Chondrocyte (in vitro differentiated cells): ENCODE measurements at regions not wholly inside any gene's neighbourhood (a gene's known extent, or its start where the extent isn't known, plus 50 kb on each side); places are given as distances from the start of the nearest gene placed in this dataset.

Experiments
- DNase-seq: peaks from one replicate; pipeline ENCODE4 v3.0.0; 2021; ENCODE audit warnings: mixed read lengths, low spot score
- H3K27ac Mint-ChIP-seq: one replicate; pipeline ENCODE4 v1.8.0; 2021; ENCODE audit warnings: mild to moderate bottlenecking, moderate library complexity, mixed read lengths; ENCODE audit not compliant: unreplicated experiment
- H3K27me3 Mint-ChIP-seq: 2 replicates; pipeline ENCODE4 v1.8.0; 2021; ENCODE audit warnings: low read depth, mixed read lengths
- H3K36me3 Mint-ChIP-seq: 2 replicates; pipeline ENCODE4 v1.8.0; 2021; ENCODE audit warnings: low read depth, mixed read lengths
- H3K4me1 Mint-ChIP-seq: 2 replicates; pipeline ENCODE4 v1.8.0; 2021; ENCODE audit warnings: low read depth, mild to moderate bottlenecking, mixed read lengths
- H3K4me3 Mint-ChIP-seq: one replicate; pipeline ENCODE4 v1.8.0; 2021; ENCODE audit warnings: mild to moderate bottlenecking, moderate library complexity, mixed read lengths; ENCODE audit not compliant: unreplicated experiment
- H3K9me3 Mint-ChIP-seq: 2 replicates; pipeline ENCODE4 v1.8.0; 2021; ENCODE audit warnings: low read depth, mixed read lengths
- TF ChIP-seq, protein P1 (sequence below): fragments of 200-600 bp; sonication (generic); IDR thresholded peaks from 2 replicates; pipeline ENCODE4 v1.5.0; 2021; ENCODE audit warnings: antibody characterized with exemption, mild to moderate bottlenecking, moderate library complexity

DNA sequence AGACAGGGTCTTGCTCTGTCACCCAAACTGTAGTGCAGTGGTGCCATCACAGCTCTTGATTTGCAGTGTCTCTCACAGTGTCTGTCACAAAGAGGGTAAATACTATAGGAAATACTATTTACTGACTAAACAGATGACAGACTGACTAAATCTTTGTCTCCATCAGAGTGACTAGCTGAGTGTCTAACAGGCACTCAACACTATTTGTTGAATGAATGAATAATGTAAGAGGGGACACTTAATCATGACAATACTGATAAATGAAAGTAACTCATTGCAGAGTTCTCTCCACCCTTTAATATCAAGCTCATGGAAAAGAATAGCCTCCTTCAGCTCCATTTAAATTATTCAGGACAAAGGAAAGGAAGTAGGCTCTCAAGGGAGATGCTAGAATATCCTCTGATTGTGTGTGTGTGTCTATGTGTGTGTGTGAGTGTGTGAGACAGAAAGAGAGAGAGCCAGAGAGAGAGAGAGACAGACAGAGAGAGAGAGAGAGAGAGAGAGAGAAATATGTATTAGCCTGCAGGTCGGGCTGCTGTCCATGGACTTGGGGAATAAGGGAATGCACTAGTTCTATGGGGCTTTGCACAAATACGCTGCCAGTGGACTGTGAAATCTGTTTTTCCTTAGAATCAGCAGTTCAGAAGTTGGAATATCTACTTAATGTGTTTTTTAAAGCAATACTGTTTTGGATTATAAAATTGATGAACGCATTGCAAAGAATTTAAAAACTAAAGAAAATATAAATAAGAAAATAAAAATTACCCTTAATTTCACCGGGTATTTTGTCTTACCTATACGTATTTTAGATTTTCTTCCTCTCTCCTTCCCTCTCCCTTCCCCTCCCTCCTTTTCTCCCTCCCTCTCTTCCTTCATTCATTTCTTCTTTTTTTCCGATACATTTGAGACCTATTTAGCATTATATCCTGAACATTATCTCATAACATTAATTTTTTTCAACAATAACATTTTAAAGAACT, 132.9 kb upstream of the LRIG1 start:
- Mint-ChIP-seq H3K4me3 (no peak overlapping the region), H3K9me3 (no peaks in the 10 kb centered on the region), H3K27me3 (no peaks in the 10 kb centered on the region), H3K27ac (no peak overlapping the region), H3K4me1 (peaks cover 13% of the 10 kb centered on the region), H3K36me3 (no peaks in the 10 kb centered on the region)
- no peak for DNase-seq
- TF ChIP-seq, protein P1, sequence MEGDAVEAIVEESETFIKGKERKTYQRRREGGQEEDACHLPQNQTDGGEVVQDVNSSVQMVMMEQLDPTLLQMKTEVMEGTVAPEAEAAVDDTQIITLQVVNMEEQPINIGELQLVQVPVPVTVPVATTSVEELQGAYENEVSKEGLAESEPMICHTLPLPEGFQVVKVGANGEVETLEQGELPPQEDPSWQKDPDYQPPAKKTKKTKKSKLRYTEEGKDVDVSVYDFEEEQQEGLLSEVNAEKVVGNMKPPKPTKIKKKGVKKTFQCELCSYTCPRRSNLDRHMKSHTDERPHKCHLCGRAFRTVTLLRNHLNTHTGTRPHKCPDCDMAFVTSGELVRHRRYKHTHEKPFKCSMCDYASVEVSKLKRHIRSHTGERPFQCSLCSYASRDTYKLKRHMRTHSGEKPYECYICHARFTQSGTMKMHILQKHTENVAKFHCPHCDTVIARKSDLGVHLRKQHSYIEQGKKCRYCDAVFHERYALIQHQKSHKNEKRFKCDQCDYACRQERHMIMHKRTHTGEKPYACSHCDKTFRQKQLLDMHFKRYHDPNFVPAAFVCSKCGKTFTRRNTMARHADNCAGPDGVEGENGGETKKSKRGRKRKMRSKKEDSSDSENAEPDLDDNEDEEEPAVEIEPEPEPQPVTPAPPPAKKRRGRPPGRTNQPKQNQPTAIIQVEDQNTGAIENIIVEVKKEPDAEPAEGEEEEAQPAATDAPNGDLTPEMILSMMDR, result no peak

DNA sequence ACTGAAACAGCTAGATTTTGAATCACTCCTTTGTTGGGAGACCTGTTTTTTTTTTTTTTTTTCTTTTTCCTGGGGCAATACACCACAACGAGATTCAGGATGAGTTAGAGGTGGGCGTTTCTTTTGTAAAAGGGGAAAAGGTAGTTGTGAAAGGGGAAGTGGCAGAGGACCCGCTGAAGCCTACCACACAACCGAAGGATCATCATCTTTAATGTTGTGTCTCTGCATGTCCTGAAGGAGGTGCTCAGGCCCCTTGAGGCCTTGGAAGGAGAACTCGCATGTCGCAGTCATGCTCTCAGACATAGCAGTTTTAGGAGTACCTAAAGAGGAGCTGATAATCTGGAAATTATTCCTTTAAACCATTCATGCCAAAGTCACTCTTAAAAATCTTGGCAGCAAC, 137.9 kb upstream of the LRIG1 start:
- no peak overlapping the region for H3K4me3 Mint-ChIP-seq
- H3K36me3 Mint-ChIP-seq, result no peaks in the 10 kb centered on the region
- no peak overlapping the region for H3K27ac Mint-ChIP-seq
- TF ChIP-seq, protein P1, result peak; percentile 31
- H3K9me3 Mint-ChIP-seq, result no peaks in the 10 kb centered on the region
- H3K27me3 Mint-ChIP-seq, result no peaks in the 10 kb centered on the region
- no peaks in the 10 kb centered on the region for H3K4me1 Mint-ChIP-seq
- no peak for DNase-seq

DNA sequence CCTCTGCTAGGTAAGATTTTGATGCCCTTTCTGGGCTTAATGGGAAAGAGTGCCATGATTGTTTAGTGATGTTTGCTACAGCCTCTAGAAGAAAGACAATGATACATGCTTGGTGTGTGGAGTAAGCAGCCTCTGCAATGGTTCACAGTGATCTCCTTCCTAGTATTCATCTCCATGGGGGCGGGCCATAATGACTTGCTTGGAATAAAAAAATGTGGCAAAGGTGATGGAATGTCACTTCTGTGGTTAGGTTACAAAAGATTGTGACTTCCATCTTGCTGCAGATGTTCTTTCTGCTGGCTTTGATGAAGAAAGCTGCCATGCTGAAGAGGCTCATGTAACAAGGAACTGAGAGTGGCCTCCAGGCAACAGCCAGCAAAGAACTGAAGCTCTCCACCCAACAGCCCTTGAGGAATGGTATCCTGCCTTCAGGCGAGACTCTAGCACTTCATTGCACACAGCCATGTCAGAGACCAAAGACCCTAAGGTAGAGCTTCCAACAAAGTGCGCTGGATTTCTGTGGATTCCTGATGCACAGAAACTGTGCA, 139.1 kb upstream of the LRIG1 start:
- DNase-seq, result no peak
- TF ChIP-seq, protein P1, result no peak
- Mint-ChIP-seq H3K27me3 (no peaks in the 10 kb centered on the region), H3K36me3 (no peaks in the 10 kb centered on the region), H3K9me3 (peaks cover 5% of the 10 kb centered on the region), H3K4me3 (no peak overlapping the region), H3K27ac (no peak overlapping the region), H3K4me1 (no peaks in the 10 kb centered on the region)

DNA sequence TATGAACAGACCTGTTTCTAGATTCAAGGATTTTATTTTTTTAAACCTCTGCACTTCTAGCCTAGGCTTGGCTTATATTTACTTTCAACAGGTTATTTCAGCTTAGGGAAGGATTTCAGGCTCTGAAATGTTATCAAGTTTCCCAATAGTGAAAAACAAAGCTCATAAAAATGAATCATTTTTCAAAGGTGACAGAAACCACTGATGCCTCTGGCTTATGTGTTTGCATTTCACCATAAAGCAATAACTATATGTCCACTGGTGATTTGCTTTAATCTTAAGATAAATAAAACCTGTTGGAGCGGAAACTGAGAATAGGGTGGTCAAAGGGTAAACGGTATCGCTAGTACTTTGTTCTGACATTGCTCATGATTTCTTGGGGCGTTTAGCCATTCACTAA, 141.2 kb upstream of the LRIG1 start:
- no peaks in the 10 kb centered on the region for H3K36me3 Mint-ChIP-seq
- no peaks in the 10 kb centered on the region for H3K27me3 Mint-ChIP-seq
- H3K9me3 Mint-ChIP-seq, result peaks cover 10% of the 10 kb centered on the region
- no peak overlapping the region for H3K4me3 Mint-ChIP-seq
- H3K4me1 Mint-ChIP-seq, result no peaks in the 10 kb centered on the region
- no peak for DNase-seq
- no peak overlapping the region for H3K27ac Mint-ChIP-seq
- TF ChIP-seq, protein P1, result no peak

DNA sequence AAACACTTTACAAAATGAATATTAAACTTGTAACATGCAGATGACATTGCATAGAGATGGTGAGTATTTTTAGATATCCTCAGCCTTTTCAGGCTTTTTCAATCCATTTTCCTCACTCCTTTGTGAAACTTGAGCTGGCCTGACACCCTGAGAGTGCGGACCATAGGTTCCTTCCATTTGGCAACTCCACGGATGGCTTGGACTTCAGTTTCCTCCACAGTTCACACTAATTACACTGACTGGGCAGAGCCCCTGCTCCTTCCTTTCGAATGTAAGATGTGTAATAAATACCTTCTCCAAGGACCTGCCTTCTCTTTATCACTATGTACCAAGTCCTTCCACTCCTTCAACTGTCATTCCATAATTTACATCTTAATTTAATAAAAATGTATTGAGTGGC, 141.7 kb upstream of the LRIG1 start:
- H3K27ac Mint-ChIP-seq, result no peak overlapping the region
- peaks cover 10% of the 10 kb centered on the region for H3K9me3 Mint-ChIP-seq
- TF ChIP-seq, protein P1, result no peak
- no peaks in the 10 kb centered on the region for H3K4me1 Mint-ChIP-seq
- no peaks in the 10 kb centered on the region for H3K36me3 Mint-ChIP-seq
- H3K4me3 Mint-ChIP-seq, result no peak overlapping the region
- DNase-seq, result no peak
- H3K27me3 Mint-ChIP-seq, result no peaks in the 10 kb centered on the region
